ENCODE measurements at regions not wholly inside any gene's neighbourhood (a gene's known extent, or its start where the extent isn't known, plus 50 kb on each side); places are given as distances from the start of the nearest gene placed in this dataset.
A peak's percentile ranks its signal among the peaks of the same experiment; 100 is the strongest.
"Not testable (repeated sequence)": the region's sequence is repeated elsewhere in the genome, so short reads cannot be mapped to it uniquely, and the experiment has no call there.

GRCh38 chr7:119233015-119233414, 1008.5 kb downstream of the ANKRD7 start:
- no peak for DNase-seq (ENCODE audit: low read depth)
- TF ChIP-seq CTCF (IDR thresholded peaks at IDR 0.05; ENCODE audit: low read length, missing control alignments): no peak
- H3K4me3 ChIP-seq (replicated peaks; ENCODE audit: low read depth, low read length): no peak overlapping the region

- no peak for DNase-seq (ENCODE audit: low read depth)
- TF ChIP-seq CTCF (IDR thresholded peaks at IDR 0.05; ENCODE audit: low read length, missing control alignments): no peak
- no peak overlapping the region for H3K4me3 ChIP-seq (replicated peaks; ENCODE audit: low read depth, low read length)
These were observed 1020.0 kb upstream of the KCND2 start for GRCh38 chr7:119252962-119253361.

GRCh38 chr7:119254742-119255141, 1018.2 kb upstream of the KCND2 start:
- H3K4me3 ChIP-seq (replicated peaks; ENCODE audit: low read depth, low read length): no peak overlapping the region
- no peak for TF ChIP-seq CTCF (IDR thresholded peaks at IDR 0.05; ENCODE audit: low read length, missing control alignments)
- no peak for DNase-seq (ENCODE audit: low read depth)

- DNase-seq (ENCODE audit: low read depth): no peak
- no peak overlapping the region for H3K4me3 ChIP-seq (replicated peaks; ENCODE audit: low read depth, low read length)
- TF ChIP-seq CTCF (IDR thresholded peaks at IDR 0.05; ENCODE audit: low read length, missing control alignments): no peak
These were observed 1017.0 kb upstream of the KCND2 start for GRCh38 chr7:119256001-119256400.

GRCh38 chr7:119256446-119257131, 1016.4 kb upstream of the KCND2 start:
- no peak for DNase-seq (ENCODE audit: low read depth)
- no peak overlapping the region for H3K4me3 ChIP-seq (replicated peaks; ENCODE audit: low read depth, low read length)
- TF ChIP-seq CTCF (IDR thresholded peaks at IDR 0.05; ENCODE audit: low read length, missing control alignments): no peak

- not testable (repeated sequence) for H3K4me3 ChIP-seq (replicated peaks; ENCODE audit: low read depth, low read length); DNase-seq (ENCODE audit: low read depth)
These were observed 1006.2 kb upstream of the KCND2 start for GRCh38 chr7:119266790-119267189.

GRCh38 chr7:119270045-119270464, 1002.9 kb upstream of the KCND2 start:
- TF ChIP-seq CTCF (IDR thresholded peaks at IDR 0.05; ENCODE audit: low read length, missing control alignments): peak; percentile 87
- no peak overlapping the region for H3K4me3 ChIP-seq (replicated peaks; ENCODE audit: low read depth, low read length)
- peak; percentile 72 for DNase-seq (ENCODE audit: low read depth)
